ENCODE measurements at regions not wholly inside any gene's neighbourhood (a gene's known extent, or its start where the extent isn't known, plus 50 kb on each side); places are given as distances from the start of the nearest gene placed in this dataset.
"Not testable (repeated sequence)": the region's sequence is repeated elsewhere in the genome, so short reads cannot be mapped to it uniquely, and the experiment has no call there.

GRCh38 chr13:111434578-111435159, 114.2 kb downstream of the TEX29 start:
- no peaks in the 10 kb centered on the region for H3K27me3 ChIP-seq

GRCh38 chr13:111436446-111436845, 116.0 kb downstream of the TEX29 start:
- Histone ChIP-seq H3K4me3 (no peak overlapping the region), H3K27me3 (no peaks in the 10 kb centered on the region), H3K4me1 (no peaks in the 10 kb centered on the region), H3K9me3 (no peaks in the 10 kb centered on the region), H3K36me3 (no peaks in the 10 kb centered on the region), H3K27ac (no peak overlapping the region)
- DNase-seq (ENCODE audit: low spot score): no peak
- TF ChIP-seq CTCF (IDR thresholded peaks at IDR 0.05): no peak

More at GRCh38 chr13:111434578-111435159, 114.2 kb downstream of the TEX29 start:
- no peak for TF ChIP-seq CTCF (IDR thresholded peaks at IDR 0.05)
- no peak for DNase-seq (ENCODE audit: low spot score)
- H3K27ac ChIP-seq: no peak overlapping the region
- no peaks in the 10 kb centered on the region for H3K4me1 ChIP-seq
- no peak overlapping the region for H3K4me3 ChIP-seq
- H3K36me3 ChIP-seq: no peaks in the 10 kb centered on the region
- H3K9me3 ChIP-seq: no peaks in the 10 kb centered on the region

- Histone ChIP-seq H3K9me3 (peaks cover 0 to 2% of the 10 kb centered on the region in 2 donors), H3K4me3 (no peak overlapping the region), H3K36me3 (no peaks in the 10 kb centered on the region), H3K27ac (no peak overlapping the region), H3K27me3 (no peaks in the 10 kb centered on the region), H3K4me1 (no peaks in the 10 kb centered on the region)
- no peak for DNase-seq (ENCODE audit: low spot score)
- no peak for TF ChIP-seq CTCF (IDR thresholded peaks at IDR 0.05)
These were observed 117.0 kb downstream of the TEX29 start for GRCh38 chr13:111437417-111437816.

- no peak overlapping the region for H3K4me3 ChIP-seq
- no peak overlapping the region for H3K27ac ChIP-seq
- no peak for TF ChIP-seq CTCF (IDR thresholded peaks at IDR 0.05)
- no peaks in the 10 kb centered on the region for H3K4me1 ChIP-seq
- H3K36me3 ChIP-seq: no peaks in the 10 kb centered on the region
- no peaks in the 10 kb centered on the region for H3K27me3 ChIP-seq
- peaks cover 0 to 8% of the 10 kb centered on the region in 2 donors for H3K9me3 ChIP-seq
- no peak for DNase-seq (ENCODE audit: low spot score)
These were observed 117.6 kb downstream of the TEX29 start for GRCh38 chr13:111437856-111438547.

- not testable (repeated sequence) for H3K27ac ChIP-seq; DNase-seq (ENCODE audit: low spot score); H3K36me3 ChIP-seq; H3K27me3 ChIP-seq; H3K4me3 ChIP-seq; H3K4me1 ChIP-seq; H3K9me3 ChIP-seq
- TF ChIP-seq CTCF (IDR thresholded peaks at IDR 0.05): peak in 1 of 2 donors; percentile 21
These were observed 120.0 kb downstream of the TEX29 start for GRCh38 chr13:111440492-111440891.
